ENCODE measurements at regions not wholly inside any gene's neighbourhood (a gene's known extent, or its start where the extent isn't known, plus 50 kb on each side); places are given as distances from the start of the nearest gene placed in this dataset.

DNA sequence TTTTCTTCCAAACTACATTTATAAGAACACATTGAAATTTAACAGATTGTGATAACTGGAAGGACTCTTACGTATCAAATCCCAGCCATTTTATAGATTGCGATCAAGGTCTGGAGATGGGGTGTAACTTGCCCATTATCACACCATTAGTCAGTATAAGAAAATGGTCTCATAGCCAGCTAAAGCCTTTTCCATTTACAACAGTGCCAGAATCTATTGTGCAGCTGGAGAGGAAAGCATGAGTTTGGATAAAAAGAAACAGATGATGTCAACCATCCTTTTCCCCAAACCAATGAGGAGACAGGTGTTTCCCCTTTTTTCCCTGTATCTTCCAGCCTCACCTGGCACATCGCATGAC is 658.8 kb downstream of the ACTL7B start:
- DNase-seq (ENCODE audit: low read depth) = no peak
- no peak overlapping the region for H3K4me3 ChIP-seq (ENCODE audit: low read depth, low read length)
- no peak for TF ChIP-seq MYC (IDR thresholded peaks at IDR 0.05; ENCODE audit: low read depth, low read length)
- TF ChIP-seq POLR2A (IDR thresholded peaks at IDR 0.05; ENCODE audit: extremely low read depth, insufficient read length) = no peak
- no peak for TF ChIP-seq CTCF (IDR thresholded peaks at IDR 0.05; ENCODE audit: low read depth, low read length)

DNA sequence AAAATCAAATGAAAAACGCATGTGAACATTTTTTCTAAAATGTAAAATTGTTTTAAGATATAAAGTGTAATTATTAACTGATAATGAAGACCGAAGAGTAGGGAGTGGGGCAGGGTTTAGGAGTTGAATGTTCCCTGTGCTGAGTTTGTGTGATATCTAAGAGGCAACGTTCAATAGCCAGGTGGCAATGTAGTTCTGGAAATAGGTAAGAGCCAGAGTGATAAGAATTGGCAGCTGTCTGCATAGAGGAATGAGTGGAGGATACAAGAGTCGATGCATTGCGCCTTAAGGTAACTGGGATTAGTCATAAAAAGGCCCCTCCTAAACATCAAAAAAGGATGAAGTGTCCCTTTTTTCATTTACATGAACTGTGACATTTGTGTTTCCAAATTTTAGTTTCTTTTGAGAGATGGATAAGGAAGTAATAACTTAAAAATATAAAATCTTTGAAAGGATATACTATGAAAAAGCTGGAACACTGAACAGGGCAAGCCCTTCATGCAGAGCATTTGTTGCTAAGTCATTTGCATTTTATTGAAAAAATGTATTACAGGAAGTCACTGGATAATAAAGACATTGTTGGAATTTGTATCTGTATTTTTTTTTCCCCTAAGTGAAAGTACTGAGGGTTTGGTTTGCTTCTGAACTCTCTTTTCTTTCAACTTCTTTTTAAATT is 659.3 kb downstream of the ACTL7B start:
- DNase-seq (ENCODE audit: low read depth) = no peak
- H3K4me3 ChIP-seq (ENCODE audit: low read depth, low read length) = no peak overlapping the region
- TF ChIP-seq CTCF (IDR thresholded peaks at IDR 0.05; ENCODE audit: low read depth, low read length) (no peak), POLR2A (IDR thresholded peaks at IDR 0.05; ENCODE audit: extremely low read depth, insufficient read length) (no peak), MYC (IDR thresholded peaks at IDR 0.05; ENCODE audit: low read depth, low read length) (no peak)
- TF ChIP-seq, protein P1, sequence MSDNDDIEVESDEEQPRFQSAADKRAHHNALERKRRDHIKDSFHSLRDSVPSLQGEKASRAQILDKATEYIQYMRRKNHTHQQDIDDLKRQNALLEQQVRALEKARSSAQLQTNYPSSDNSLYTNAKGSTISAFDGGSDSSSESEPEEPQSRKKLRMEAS (IDR thresholded peaks at IDR 0.05; ENCODE audit: low read depth, low read length) = no peak

GRCh38 chr9:108194154-108194553 is 661.6 kb downstream of the ACTL7B start:
- no peak for DNase-seq (ENCODE audit: low read depth)
- no peak overlapping the region for H3K4me3 ChIP-seq (ENCODE audit: low read depth, low read length)
- TF ChIP-seq POLR2A (IDR thresholded peaks at IDR 0.05; ENCODE audit: extremely low read depth, insufficient read length) (no peak), MYC (IDR thresholded peaks at IDR 0.05; ENCODE audit: low read depth, low read length) (no peak), CTCF (IDR thresholded peaks at IDR 0.05; ENCODE audit: low read depth, low read length) (no peak)
- TF ChIP-seq, protein P1 (IDR thresholded peaks at IDR 0.05; ENCODE audit: low read depth, low read length) = no peak

DNA sequence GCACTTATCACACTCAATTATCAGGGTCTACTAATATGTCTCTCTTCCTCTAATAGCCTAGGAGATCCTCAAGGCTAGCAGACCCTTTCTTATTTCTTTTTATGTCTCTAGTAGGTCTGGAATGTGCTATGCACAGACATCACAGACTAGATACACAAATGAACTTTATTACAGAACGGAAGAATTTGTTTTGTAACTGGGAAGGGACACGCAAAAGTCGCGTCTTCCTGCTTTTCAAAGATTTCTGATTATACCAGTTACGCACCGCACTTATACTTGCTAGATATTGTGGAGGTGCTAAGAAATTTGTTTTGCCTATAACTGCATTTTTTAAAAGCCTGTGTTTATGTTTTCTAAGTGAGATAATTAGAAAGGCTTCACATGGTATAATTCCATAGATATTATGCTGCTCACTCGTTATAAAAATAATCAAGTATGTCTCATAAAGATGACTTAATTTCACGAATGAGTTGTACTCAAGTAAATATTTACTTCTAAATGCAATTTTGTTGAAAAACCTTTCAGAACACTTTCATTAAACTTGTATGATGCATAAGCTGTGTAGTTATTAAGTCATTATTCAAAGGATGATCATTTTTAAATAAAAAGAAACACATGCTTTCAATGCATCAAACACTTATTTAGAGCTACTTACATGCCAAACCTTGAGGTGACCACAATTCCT is 662.6 kb downstream of the ACTL7B start:
- H3K4me3 ChIP-seq (ENCODE audit: low read depth, low read length) = no peak overlapping the region
- TF ChIP-seq, protein P1 (IDR thresholded peaks at IDR 0.05; ENCODE audit: low read depth, low read length) = no peak
- TF ChIP-seq MYC (IDR thresholded peaks at IDR 0.05; ENCODE audit: low read depth, low read length) (no peak), CTCF (IDR thresholded peaks at IDR 0.05; ENCODE audit: low read depth, low read length) (no peak), POLR2A (IDR thresholded peaks at IDR 0.05; ENCODE audit: extremely low read depth, insufficient read length) (no peak)
- DNase-seq (ENCODE audit: low read depth) = no peak

DNA sequence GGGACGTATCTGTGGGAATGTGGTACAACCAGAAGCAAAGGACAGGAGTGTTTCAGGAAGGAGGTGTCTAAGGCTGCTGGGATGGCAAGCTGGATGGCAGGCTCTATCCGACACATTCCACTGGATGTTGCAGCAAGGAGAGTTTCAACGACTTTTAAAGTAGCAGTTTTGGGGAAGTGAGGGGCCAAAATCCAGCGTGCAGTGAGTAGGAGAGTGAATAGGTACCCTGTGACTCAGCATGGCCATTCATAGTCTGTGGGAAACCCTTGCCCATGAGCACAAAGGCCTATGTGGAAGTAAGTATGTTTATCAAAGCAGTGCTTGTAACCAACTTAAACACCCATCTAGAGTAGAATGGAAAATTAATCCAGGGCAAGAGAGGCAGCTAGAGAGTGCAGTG is 664.7 kb downstream of the ACTL7B start:
- H3K4me3 ChIP-seq (ENCODE audit: low read depth, low read length) = no peak overlapping the region
- peak; percentile 29 for DNase-seq (ENCODE audit: low read depth)
- TF ChIP-seq POLR2A (IDR thresholded peaks at IDR 0.05; ENCODE audit: extremely low read depth, insufficient read length) (no peak), MYC (IDR thresholded peaks at IDR 0.05; ENCODE audit: low read depth, low read length) (no peak), CTCF (IDR thresholded peaks at IDR 0.05; ENCODE audit: low read depth, low read length) (no peak)
- TF ChIP-seq, protein P1 (IDR thresholded peaks at IDR 0.05; ENCODE audit: low read depth, low read length) = no peak
